GM21786 (cell line): ENCODE measurements at regions not wholly inside any gene's neighbourhood (a gene's known extent, or its start where the extent isn't known, plus 50 kb on each side); places are given as distances from the start of the nearest gene placed in this dataset.

Experiments used
- ATAC-seq: cut with Tn5 transposase; IDR thresholded peaks from one replicate; pipeline ENCODE4 v1.9.1; 2021; ENCODE audit not compliant: unreplicated experiment

DNA sequence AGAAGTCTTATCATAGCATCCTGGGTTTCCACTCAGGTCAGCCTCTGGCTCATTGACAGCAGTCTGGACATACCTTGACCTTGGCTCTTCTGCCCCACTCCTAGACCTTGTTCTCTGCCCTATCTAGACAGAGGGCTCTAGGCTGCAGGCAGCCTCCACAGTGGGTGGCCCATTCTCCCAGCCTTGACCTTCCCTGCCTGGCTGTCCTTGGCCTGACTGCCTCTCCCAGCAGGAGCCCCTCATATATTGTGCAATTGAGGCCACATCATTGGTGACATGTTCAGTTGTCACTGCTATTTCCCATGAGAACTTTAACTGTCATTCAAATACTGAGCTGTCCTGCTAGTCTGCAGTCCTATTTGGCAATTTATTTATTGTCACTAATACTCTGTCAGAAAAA, 503.4 kb downstream of the PLXNA4 start:
- ATAC-seq: no peak

- no peak for ATAC-seq
Measured at GRCh38 chr7:132072165-132072564, 504.1 kb downstream of the PLXNA4 start.

DNA sequence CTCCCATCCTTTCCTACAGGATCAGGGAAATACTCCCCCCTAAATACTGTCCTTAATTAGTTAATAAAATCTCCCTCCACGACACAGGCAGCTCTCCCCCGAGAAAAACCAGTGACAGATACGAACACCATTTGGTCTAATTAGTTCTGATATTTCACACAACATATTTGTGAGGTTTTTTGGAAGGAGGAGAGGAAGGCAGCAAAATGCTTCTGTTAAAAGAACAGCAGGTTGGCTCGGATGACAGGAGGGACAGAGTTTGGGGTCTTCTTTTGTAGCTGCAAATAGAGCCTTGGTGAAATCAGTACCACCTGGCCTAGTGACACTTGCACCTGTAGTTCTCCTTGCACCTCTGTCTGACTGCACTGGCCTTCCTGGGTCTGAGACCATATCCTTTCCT, 507.0 kb downstream of the PLXNA4 start:
- no peak for ATAC-seq

DNA sequence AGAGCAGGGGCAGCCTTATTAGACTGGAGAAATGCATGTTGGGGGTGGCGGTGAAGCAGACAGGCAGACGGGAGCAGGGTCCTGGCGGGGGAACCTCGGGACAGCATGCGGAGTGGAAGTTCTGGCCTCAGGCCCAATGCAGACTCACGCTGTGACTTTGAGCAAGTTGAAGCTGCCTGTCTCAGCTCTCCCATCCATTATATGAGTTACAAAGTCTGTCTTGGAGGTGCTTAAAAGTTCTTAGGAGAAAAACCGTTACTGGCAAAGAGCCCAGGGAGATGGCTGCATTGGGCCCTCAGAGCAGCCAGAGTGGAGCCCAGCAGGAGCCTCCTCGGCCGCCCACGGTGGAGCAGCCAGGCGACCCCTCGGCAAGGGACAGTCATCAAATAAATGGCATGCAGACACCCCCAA, 509.5 kb downstream of the PLXNA4 start:
- ATAC-seq: no peak

- no peak for ATAC-seq
Measured at GRCh38 chr7:132065989-132066603, 509.7 kb upstream of the PODXL start.

DNA sequence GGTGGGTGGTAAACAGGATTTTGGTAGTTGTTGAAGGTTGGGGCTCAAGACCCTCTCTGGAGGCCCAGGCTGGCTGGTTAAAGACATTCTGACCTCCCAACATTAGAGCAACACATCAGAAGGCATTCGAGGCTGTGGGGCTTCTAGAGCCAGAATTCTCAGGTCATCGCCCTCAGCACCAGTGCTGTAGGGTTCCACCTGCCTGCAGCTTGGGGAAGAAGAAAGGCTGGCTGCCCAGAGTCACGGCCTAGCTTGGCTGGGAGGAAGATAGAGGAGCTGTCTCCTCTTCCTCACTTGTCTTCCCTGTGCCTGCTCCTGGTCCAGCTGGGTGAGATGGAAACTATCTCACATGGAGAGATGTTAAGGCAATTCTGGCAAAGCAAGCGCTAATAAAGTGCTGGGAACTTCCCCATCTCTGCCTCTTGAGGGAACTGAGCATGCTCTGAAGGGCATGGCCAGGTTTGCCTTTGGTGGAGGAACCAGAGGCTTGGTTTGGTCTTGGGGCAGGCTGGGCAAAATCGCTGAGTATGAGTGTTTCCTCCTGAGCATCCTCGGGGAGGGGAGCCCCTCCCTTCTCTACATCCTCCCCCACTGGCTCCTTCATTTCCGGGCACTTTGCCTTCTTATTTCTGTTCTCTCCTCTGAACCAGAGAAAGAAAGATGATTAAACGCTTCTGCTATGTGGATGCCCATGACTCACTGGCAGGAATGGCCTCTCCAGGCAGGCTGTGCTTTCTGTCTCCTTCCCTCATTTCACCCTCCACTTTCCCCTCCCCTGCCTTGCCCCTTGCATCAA, 509.0 kb upstream of the PODXL start:
- no peak for ATAC-seq

DNA sequence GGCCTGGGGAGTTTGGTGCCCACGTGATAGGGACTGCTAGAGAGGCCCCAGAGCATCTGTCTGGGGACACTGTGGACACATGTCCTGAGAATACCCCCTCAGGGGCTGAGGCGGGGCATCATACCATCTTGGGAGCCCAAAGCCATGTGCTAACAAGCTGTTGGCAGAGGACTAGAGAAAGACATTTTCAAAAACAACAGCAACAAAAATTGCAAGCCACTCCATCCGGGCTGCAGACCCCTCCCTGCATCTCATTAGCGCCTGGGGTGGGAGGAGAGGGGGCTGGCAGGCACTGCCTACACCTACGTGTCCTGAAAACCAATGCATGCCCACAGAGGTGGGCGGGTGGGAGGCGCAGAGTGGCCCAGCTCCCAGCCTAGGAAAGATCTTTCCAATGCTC, 507.4 kb upstream of the PODXL start:
- no peak for ATAC-seq

DNA sequence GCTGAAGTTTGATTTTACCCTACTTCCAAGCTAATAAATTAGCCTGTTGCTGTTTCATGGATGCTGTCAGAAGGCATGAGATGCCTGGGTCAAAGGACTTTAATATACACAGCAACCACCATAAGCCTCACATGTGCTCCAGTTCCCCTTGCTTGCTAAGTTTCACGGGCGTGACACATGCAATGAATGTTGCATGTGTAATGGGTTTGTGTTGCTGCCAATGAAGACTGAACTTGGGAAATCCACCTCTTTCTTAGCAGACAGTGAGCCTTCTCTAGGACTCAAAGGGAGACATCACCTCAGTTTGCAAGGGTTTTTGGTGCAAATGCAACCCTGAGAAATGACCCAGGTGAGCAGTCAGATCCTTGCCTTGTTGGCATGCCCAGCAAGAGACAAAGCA, 505.5 kb upstream of the PODXL start:
- no peak for ATAC-seq

GRCh38 chr7:132059141-132059540, 502.7 kb upstream of the PODXL start:
- ATAC-seq: peak; percentile 77

DNA sequence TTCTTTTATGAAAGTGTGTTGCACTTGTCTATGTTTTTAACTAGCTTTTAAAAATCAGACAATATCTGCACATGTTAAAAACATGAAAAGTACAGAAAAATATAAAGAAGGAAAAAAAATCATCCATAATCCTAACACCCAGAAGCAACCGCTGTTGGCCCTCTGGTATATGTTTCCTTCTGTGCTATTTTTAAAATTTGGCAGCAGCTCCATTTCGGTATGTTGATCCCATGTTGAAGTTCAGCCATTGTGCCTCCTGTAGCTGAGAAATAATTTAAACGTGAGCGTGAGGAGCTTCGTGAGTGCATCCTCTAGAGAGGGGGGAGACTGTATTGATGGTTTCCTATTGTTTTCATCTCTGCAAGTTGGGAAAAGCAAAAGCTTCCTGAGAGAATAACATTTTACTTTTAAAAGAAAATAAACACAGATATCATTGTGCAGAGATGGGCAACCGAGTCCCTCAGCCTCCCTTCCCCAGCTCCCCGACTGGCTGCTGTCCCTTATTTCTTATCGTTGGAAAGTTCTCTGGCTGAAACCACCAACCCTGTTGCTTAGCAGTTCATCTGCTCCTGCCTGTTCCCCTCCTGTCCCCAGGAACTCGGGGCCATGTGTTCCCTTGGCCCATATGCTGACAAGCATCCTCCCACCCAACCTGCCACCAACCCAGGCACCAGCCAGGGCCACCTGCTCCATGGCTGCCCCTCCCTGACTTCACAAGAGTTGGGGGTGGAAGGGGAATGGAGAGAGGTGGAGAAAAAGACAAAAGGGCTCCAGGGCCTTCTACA, 499.1 kb upstream of the PODXL start:
- no peak for ATAC-seq

- no peak for ATAC-seq
Measured at GRCh38 chr7:132053871-132054270, 497.4 kb upstream of the PODXL start.

DNA sequence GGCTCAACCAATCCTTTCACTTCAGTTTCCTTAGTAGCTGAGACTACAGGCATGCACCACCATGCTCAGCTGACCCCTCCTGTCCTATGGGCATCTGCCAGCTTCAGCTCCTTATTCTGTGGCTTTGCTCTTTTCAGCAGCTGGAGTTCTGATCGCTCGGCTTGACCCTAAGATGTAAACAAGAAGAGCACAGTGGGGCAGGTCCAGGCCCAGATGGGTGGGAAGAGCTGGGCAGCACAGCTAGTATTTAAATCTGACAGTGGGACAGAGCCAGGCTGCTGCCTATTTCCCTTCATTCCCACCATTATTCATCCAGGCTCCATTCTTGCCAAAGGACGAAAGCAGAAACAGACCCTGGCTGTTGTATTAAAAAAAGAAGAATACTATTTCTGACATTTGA, 494.9 kb upstream of the PODXL start:
- ATAC-seq: no peak

DNA sequence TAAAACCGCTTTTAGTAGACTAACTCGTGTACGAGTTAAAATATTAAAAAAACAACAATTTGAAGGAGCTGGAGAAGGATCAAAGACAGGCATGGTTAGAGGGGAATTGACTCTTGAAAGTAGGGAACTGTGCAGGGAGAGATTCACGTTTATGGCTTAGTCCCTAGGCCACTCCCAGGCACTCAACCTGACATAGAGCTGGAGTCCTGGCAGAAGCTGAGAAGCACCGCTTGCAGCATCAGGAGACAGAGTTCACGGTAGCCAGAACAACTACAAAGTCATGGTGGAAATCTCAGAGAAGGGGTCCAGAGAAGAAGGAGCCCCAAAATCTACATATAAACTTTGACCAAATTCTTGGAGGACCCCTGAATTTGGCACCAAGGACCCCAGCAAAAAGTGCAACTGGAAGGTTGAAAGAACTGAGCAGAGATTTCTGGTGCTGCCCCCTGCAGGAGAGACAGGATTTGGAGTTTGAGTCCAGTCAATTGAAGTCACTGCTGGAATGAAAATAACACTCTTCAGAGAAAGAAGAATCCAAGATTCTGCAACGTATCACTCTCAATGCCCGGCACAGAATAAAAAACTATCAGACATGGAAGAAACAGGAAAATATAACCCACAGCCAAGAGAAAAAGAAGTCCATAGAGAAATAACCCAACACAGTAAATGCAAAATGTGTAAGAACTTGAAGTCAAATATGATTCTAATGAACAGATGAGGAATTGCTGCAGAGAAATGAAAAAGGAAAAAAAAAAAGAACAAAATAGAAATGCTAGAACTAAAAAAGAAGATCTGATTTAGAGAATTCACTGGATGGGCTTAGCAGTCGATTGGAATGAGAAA, 493.3 kb upstream of the PODXL start:
- no peak for ATAC-seq

GRCh38 chr7:132045481-132045980, 489.1 kb upstream of the PODXL start:
- ATAC-seq: no peak

- ATAC-seq: no peak
Measured at GRCh38 chr7:132045002-132045401, 488.6 kb upstream of the PODXL start.

DNA sequence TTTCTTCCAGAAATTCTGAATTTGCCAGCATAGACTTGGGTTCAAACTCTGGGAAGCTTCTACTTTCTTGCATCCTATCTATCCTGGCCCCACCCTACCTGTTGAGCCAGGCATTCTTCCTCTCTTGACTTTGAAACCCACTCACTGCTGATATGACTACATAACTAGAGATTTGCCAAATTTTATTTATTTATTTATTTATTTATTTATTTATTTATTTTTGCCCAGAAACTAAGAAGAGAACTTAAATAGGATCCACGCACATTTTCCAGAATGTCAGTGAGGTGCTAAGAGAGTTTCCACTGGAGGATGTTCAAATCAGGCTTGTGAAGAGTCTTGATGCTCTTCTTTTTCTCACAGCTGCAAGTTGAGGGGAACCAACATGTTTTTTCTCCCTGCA, 487.8 kb upstream of the PODXL start:
- ATAC-seq: no peak

GRCh38 chr7:132041108-132041507, 484.7 kb upstream of the PODXL start:
- ATAC-seq: no peak

DNA sequence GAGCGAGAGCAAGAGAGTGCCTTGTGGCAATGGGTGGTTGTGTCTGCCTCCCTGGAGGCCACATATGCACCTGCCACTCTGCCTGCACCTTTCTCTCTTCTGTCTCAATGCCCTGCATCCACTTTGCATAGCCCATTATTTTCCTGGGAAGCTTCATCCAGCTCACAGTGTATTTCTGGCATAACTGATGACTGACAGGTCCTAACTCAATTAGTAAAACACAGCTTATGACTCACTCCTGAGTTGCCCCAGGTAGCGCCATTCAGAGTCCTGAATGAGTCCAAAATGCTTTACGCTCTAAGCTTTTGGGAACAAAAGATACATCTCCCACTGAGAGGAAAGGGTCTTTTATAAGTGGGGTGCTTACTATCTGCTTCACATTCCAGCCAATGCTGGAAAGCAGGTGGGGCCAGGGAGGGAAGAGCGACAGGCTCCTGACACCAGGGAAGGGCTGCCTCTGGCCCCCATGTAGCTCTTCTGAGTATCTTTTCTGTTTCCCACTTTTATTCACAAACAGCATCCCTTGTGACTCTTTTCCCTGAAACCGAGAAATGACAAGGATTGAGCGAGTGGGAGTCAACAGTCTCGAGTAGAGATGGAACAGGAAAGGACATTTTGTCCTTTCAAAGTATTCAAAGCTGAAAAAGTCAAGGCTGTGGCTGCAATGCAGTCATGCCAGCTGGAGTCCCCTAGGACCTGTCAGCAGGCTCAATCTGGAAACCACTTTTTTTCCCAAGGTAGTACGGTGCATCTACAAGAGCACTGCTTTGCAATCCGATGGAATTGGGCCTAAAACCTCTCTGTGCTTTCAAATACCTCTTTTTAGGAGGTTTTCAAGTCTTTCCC, 479.3 kb upstream of the PODXL start:
- no peak for ATAC-seq

- ATAC-seq: no peak
Measured at GRCh38 chr7:132034748-132035416, 478.5 kb upstream of the PODXL start.
